SU-DHL-6 (cell line): ENCODE measurements at regions not wholly inside any gene's neighbourhood (a gene's known extent, or its start where the extent isn't known, plus 50 kb on each side); places are given as distances from the start of the nearest gene placed in this dataset.
"Not testable (repeated sequence)": the region's sequence is repeated elsewhere in the genome, so short reads cannot be mapped to it uniquely, and the experiment has no call there.

ENCODE experiments used
- EZH2phosphoT487 ChIP-seq: fragments of 200-600 bp; sonication (generic), shearing (Covaris generic); conservative IDR thresholded peaks from 2 replicates; pipeline ENCODE4 v1.6.1; 2018; ENCODE audit warnings: mild to moderate bottlenecking, antibody characterized with exemption, low read length, moderate library complexity, mixed read lengths
- TF ChIP-seq, protein P1 (sequence below): fragments of 200-600 bp; sonication (generic); IDR thresholded peaks from one replicate; pipeline ENCODE4 v1.5.1; 2017; ENCODE audit warnings: antibody characterized with exemption, mild to moderate bottlenecking, low read length, moderate library complexity; ENCODE audit not compliant: insufficient read depth, poor library complexity, severe bottlenecking

DNA sequence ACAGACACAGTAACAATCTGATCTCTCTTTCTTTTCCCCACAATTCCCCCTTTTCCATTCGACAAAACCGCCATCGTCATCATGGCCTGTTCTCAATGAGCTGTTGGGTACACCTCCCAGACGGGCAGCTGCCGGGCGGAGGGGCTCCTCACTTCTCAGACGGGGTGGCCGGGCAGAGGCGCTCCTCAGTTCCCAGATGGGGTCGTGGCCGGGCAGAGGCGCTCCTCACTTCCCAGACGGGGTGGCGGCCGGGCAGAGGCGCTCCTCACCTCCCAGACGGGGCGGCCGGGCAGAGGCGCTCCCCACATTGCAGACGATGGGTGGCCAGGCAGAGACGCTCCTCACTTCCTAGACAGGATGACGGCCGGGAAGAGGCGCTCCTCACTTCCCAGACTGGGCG is 415.5 kb downstream of the RSL24D1 start:
- TF ChIP-seq, protein P1, sequence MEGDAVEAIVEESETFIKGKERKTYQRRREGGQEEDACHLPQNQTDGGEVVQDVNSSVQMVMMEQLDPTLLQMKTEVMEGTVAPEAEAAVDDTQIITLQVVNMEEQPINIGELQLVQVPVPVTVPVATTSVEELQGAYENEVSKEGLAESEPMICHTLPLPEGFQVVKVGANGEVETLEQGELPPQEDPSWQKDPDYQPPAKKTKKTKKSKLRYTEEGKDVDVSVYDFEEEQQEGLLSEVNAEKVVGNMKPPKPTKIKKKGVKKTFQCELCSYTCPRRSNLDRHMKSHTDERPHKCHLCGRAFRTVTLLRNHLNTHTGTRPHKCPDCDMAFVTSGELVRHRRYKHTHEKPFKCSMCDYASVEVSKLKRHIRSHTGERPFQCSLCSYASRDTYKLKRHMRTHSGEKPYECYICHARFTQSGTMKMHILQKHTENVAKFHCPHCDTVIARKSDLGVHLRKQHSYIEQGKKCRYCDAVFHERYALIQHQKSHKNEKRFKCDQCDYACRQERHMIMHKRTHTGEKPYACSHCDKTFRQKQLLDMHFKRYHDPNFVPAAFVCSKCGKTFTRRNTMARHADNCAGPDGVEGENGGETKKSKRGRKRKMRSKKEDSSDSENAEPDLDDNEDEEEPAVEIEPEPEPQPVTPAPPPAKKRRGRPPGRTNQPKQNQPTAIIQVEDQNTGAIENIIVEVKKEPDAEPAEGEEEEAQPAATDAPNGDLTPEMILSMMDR = not testable (repeated sequence)
- not testable (repeated sequence) for TF ChIP-seq EZH2phosphoT487
